Activated CD8-positive, alpha-beta T cell treated with anti-CD3 and anti-CD28 coated beads, Interleukin-2, amount 10 ng/mL, durations not matched to agents 7 days and 5 days (primary cell): ENCODE measurements at regions not wholly inside any gene's neighbourhood (a gene's known extent, or its start where the extent isn't known, plus 50 kb on each side); places are given as distances from the start of the nearest gene placed in this dataset.
"Not testable (repeated sequence)": the region's sequence is repeated elsewhere in the genome, so short reads cannot be mapped to it uniquely, and the experiment has no call there.

Experiments used
- ATAC-seq: fragments of 150-1000 bp; cut with Tn5 transposase; one replicate; pipeline ENCODE4 v1.10.0; 2021; ENCODE audit warnings: moderate library complexity
- CTCF ChIA-PET: fragments of 350-600 bp; sonication (Branson Sonifier 250); formaldehyde crosslinking; loops from one replicate; lab custom pipeline; 2021; ENCODE audit warnings: antibody characterized with exemption; lab: Charles Lee
- POLR2A ChIA-PET: fragments of 350-600 bp; sonication (Branson Sonifier 250); formaldehyde crosslinking; loops from one replicate; lab custom pipeline; 2021; ENCODE audit warnings: antibody characterized with exemption; lab: Charles Lee
- DNase-seq: peaks from one replicate; pipeline ENCODE4 v3.0.0-alpha.2; 2020
- H3K27ac Mint-ChIP-seq: one replicate; pipeline ENCODE4 v1.8.0; 2021; ENCODE audit warnings: mild to moderate bottlenecking, mixed read lengths
- H3K27me3 Mint-ChIP-seq: one replicate; pipeline ENCODE4 v1.8.0; 2021; ENCODE audit warnings: low read depth, mixed read lengths
- H3K36me3 Mint-ChIP-seq: one replicate; pipeline ENCODE4 v1.8.0; 2021; ENCODE audit warnings: low read depth, mixed read lengths
- H3K4me1 Mint-ChIP-seq: one replicate; pipeline ENCODE4 v1.8.0; 2021; ENCODE audit warnings: low read depth, mixed read lengths
- H3K4me3 Mint-ChIP-seq: one replicate; pipeline ENCODE4 v1.8.0; 2021; ENCODE audit warnings: mild to moderate bottlenecking, mixed read lengths
- H3K9me3 Mint-ChIP-seq: one replicate; pipeline ENCODE4 v1.8.0; 2022; ENCODE audit warnings: mixed read lengths; ENCODE audit not compliant: insufficient read depth

DNA sequence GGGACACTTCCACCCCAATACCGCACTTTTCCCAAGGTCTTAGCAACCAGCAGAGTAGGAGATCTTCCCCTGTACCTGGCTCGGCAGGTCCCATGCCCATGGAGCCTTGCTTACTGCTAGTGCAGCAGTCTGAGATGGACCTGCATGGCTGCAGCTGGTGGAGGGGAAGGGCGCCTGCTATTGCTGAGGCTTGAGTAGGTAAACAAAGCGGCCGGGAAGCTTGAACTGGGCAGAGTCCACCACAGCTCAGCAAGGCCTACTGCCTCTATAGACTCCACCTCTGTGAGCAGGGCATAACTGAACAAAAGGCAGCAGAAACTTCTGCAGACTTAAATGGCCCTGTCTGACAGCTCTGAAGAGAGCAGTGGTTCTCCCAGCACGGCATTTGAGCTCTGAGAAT, 90.4 kb upstream of the ADAMTS18 start:
- ATAC-seq, H3K4me1 Mint-ChIP-seq, H3K27ac Mint-ChIP-seq, H3K4me3 Mint-ChIP-seq, H3K9me3 Mint-ChIP-seq, H3K36me3 Mint-ChIP-seq, CTCF ChIA-PET, H3K27me3 Mint-ChIP-seq, DNase-seq, POLR2A ChIA-PET: not testable (repeated sequence)

DNA sequence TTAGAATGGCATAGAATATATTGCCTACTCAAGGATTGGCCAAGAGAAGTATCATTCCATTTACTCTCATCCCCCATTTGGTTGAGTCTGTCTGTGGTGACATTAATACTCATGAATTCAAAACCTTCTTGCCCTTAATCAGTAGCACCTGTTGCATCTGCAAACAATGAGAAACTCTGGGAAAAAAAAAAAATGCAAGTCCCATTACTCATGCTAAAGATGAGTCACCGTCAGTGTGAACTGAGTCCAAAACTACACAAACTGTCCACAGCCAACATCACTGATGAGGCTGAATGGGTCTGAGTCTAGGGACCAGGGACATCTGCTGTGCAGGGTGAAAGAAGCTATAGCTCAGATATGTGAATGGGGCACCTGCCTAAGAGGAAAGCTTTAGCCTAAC, 96.9 kb upstream of the ADAMTS18 start:
- Mint-ChIP-seq H3K9me3 (no peaks in the 10 kb centered on the region), H3K27ac (no peak overlapping the region), H3K4me1 (no peaks in the 10 kb centered on the region), H3K36me3 (no peaks in the 10 kb centered on the region), H3K4me3 (no peak overlapping the region), H3K27me3 (no peaks in the 10 kb centered on the region)
- CTCF ChIA-PET, result no interaction called here
- no peak for DNase-seq
- ATAC-seq, result no peak
- POLR2A ChIA-PET, result no interaction called here

- Mint-ChIP-seq H3K4me3 (no peak overlapping the region), H3K27me3 (no peaks in the 10 kb centered on the region), H3K4me1 (no peaks in the 10 kb centered on the region), H3K9me3 (no peaks in the 10 kb centered on the region), H3K36me3 (no peaks in the 10 kb centered on the region), H3K27ac (no peak overlapping the region)
- CTCF ChIA-PET, result no interaction called here
- POLR2A ChIA-PET, result no interaction called here
- ATAC-seq (no peak), DNase-seq (no peak)
These were observed 102.0 kb upstream of the ADAMTS18 start for GRCh38 chr16:77536809-77537208.

DNA sequence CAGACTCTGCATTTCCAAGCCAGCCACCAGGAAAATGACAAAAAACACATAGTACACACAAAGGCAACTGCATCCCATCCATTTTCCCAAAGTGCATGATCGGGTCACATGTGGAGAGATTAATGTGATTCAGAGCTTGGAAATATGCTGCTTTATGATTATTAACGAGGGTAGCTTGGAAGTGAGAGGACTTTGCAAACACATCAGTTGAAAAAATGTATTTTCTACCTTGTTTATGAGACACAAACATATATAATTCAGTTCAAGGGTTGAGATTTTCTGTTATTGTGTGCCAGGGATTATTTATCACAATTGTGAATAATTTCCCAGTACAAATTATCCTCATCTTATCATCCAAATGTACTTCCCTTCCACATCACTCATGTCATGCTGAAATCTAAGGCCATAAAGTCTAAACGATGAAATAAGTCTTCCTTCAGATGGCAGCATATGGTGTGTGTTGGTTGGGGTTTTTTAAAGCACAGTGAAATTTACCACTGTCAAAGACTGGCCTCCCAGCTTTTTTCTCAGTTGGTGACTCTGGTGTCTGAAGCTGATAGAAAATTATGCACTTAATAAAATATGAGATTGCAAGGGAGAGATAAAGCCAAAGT, 104.7 kb upstream of the ADAMTS18 start:
- H3K27me3 Mint-ChIP-seq, result no peaks in the 10 kb centered on the region
- ChIA-PET POLR2A (no interaction called here), CTCF (no interaction called here)
- no peaks in the 10 kb centered on the region for H3K4me1 Mint-ChIP-seq
- ATAC-seq (no peak), DNase-seq (no peak)
- H3K9me3 Mint-ChIP-seq, result no peaks in the 10 kb centered on the region
- no peak overlapping the region for H3K4me3 Mint-ChIP-seq
- no peaks in the 10 kb centered on the region for H3K36me3 Mint-ChIP-seq
- no peak overlapping the region for H3K27ac Mint-ChIP-seq

DNA sequence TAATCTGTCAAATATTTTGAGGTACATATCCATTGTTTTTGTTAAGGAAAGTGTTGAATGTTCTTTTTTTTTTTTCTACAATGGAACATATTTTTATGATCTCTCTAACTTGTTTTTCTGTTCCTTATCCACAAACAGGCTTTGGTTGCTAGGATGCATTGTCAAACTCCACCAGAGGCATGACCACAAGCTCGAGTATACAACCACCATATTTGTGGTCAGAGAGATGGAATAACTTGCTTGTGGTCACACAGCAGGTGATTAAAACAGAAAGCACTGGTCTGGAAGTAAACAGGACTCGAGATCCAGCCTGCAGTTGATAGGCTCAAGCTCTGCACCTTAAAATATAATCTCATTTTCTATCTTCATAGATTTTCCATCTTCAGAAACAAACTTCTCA, 105.8 kb upstream of the ADAMTS18 start:
- Mint-ChIP-seq H3K27ac (no peak overlapping the region), H3K27me3 (no peaks in the 10 kb centered on the region), H3K4me3 (no peak overlapping the region), H3K9me3 (no peaks in the 10 kb centered on the region), H3K4me1 (no peaks in the 10 kb centered on the region), H3K36me3 (no peaks in the 10 kb centered on the region)
- DNase-seq (no peak), ATAC-seq (no peak)
- ChIA-PET POLR2A (no interaction called here), CTCF (no interaction called here)

- POLR2A ChIA-PET, result no interaction called here
- no peak overlapping the region for H3K27ac Mint-ChIP-seq
- CTCF ChIA-PET, result no interaction called here
These were observed 106.3 kb upstream of the ADAMTS18 start for GRCh38 chr16:77541165-77541564.

DNA sequence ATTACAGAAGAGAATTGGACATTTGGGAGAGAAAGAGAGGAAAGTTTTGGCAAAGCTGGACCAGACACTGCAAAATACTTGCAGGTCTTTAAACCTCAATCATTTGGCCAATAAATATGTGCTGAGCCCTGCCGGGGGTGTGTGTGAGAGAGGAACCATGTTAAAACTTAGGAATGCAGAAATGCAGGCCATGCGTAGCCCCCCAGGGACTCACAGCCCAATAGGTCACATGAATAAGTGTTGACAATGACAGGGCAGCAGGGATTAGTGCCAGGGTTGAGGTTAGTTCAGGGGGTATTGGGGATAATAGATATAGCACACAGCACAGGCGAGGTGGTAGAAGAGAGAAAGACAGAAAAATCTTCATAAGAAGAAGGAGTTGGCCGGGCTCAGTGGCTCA, 113.3 kb upstream of the ADAMTS18 start:
- H3K36me3 Mint-ChIP-seq, result no peaks in the 10 kb centered on the region
- DNase-seq, result no peak
- no peak overlapping the region for H3K4me3 Mint-ChIP-seq
- POLR2A ChIA-PET, result no interaction called here
- no peaks in the 10 kb centered on the region for H3K27me3 Mint-ChIP-seq
- no peak for ATAC-seq
- no peak overlapping the region for H3K27ac Mint-ChIP-seq
- no peaks in the 10 kb centered on the region for H3K4me1 Mint-ChIP-seq
- CTCF ChIA-PET, result no interaction called here
- H3K9me3 Mint-ChIP-seq, result no peaks in the 10 kb centered on the region

More at GRCh38 chr16:77541165-77541564, 106.3 kb upstream of the ADAMTS18 start:
- ATAC-seq (no peak), DNase-seq (no peak)
- H3K27me3 Mint-ChIP-seq, result no peaks in the 10 kb centered on the region
- H3K4me3 Mint-ChIP-seq, result no peak overlapping the region
- no peaks in the 10 kb centered on the region for H3K4me1 Mint-ChIP-seq
- no peaks in the 10 kb centered on the region for H3K36me3 Mint-ChIP-seq
- no peaks in the 10 kb centered on the region for H3K9me3 Mint-ChIP-seq

GRCh38 chr16:77548766-77549165, 113.9 kb upstream of the ADAMTS18 start:
- ATAC-seq (no peak), DNase-seq (no peak)
- ChIA-PET POLR2A (no interaction called here), CTCF (no interaction called here)
- Mint-ChIP-seq H3K36me3 (no peaks in the 10 kb centered on the region), H3K27ac (no peak overlapping the region), H3K4me1 (no peaks in the 10 kb centered on the region), H3K9me3 (no peaks in the 10 kb centered on the region), H3K27me3 (no peaks in the 10 kb centered on the region), H3K4me3 (no peak overlapping the region)

DNA sequence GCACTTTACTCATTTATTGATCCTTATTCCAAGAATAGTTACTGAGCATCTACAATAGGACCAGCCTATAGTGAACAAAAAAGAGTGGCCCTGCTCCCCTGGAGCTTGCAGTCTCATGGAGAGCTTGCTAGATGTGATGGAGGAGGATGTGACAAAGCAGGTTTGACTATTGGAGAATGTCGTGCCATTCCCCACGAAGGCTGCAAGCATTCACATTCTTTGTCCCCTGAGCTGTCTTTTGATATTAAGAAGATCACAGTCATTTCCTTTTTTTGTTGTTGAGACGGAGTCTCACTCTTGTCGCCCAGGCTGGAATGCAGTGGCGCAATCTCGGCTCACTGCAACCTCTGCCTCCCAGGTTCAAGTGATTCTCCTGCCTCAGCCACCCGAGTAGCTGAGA, 115.0 kb upstream of the ADAMTS18 start:
- CTCF ChIA-PET, result no interaction called here
- Mint-ChIP-seq H3K4me1 (no peaks in the 10 kb centered on the region), H3K36me3 (no peaks in the 10 kb centered on the region), H3K27ac (no peak overlapping the region), H3K9me3 (no peaks in the 10 kb centered on the region), H3K4me3 (no peak overlapping the region), H3K27me3 (no peaks in the 10 kb centered on the region)
- POLR2A ChIA-PET, result no interaction called here
- ATAC-seq (no peak), DNase-seq (no peak)

- Mint-ChIP-seq H3K27ac (no peak overlapping the region), H3K36me3 (no peaks in the 10 kb centered on the region), H3K4me1 (no peaks in the 10 kb centered on the region), H3K9me3 (no peaks in the 10 kb centered on the region), H3K4me3 (no peak overlapping the region), H3K27me3 (no peaks in the 10 kb centered on the region)
- POLR2A ChIA-PET, result no interaction called here
- CTCF ChIA-PET, result no interaction called here
- DNase-seq, result no peak
- ATAC-seq, result no peak
These were observed 116.5 kb upstream of the ADAMTS18 start for GRCh38 chr16:77551357-77551756.

DNA sequence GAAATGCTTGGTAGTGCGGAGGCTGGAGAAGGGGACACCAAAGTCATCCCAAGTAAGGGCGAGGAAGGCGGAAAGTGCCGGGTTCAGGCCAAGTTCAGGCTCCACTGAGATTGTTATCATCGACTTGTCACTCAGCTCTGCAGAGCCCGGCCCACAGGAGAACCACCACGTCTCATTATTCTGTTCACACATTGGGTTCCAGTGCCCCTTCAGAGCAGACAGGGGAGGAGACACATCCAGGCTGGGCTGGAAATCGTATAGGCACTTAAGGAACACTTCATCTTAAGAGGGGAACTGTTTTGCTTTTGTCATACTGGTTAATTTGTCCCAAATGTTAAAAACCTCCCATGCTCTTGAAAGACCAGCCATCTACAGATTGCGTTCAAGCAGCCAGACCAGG, 118.3 kb upstream of the ADAMTS18 start:
- POLR2A ChIA-PET, result no interaction called here

GRCh38 chr16:77555126-77555525, 120.3 kb upstream of the ADAMTS18 start:
- ChIA-PET CTCF (no interaction called here), POLR2A (no interaction called here)
- no peak for DNase-seq
- H3K4me3 Mint-ChIP-seq, result no peak overlapping the region
- no peaks in the 10 kb centered on the region for H3K4me1 Mint-ChIP-seq
- H3K9me3 Mint-ChIP-seq, result no peaks in the 10 kb centered on the region
- no peaks in the 10 kb centered on the region for H3K36me3 Mint-ChIP-seq
- ATAC-seq, result no peak
- H3K27me3 Mint-ChIP-seq, result no peaks in the 10 kb centered on the region
- no peak overlapping the region for H3K27ac Mint-ChIP-seq

More for the DNA sequence above, 118.3 kb upstream of the ADAMTS18 start:
- H3K4me3 Mint-ChIP-seq, result no peak overlapping the region
- CTCF ChIA-PET, result no interaction called here
- H3K36me3 Mint-ChIP-seq, result no peaks in the 10 kb centered on the region
- ATAC-seq (no peak), DNase-seq (no peak)
- H3K9me3 Mint-ChIP-seq, result no peaks in the 10 kb centered on the region
- no peaks in the 10 kb centered on the region for H3K4me1 Mint-ChIP-seq
- H3K27ac Mint-ChIP-seq, result no peak overlapping the region
- no peaks in the 10 kb centered on the region for H3K27me3 Mint-ChIP-seq

- Mint-ChIP-seq H3K36me3 (no peaks in the 10 kb centered on the region), H3K27me3 (no peaks in the 10 kb centered on the region), H3K4me3 (no peak overlapping the region), H3K9me3 (no peaks in the 10 kb centered on the region), H3K27ac (no peak overlapping the region), H3K4me1 (no peaks in the 10 kb centered on the region)
- ChIA-PET POLR2A (no interaction called here), CTCF (no interaction called here)
- DNase-seq (no peak), ATAC-seq (no peak)
These were observed 121.0 kb upstream of the ADAMTS18 start for GRCh38 chr16:77555791-77556190.
